ENCODE measurements at regions not wholly inside any gene's neighbourhood (a gene's known extent, or its start where the extent isn't known, plus 50 kb on each side); places are given as distances from the start of the nearest gene placed in this dataset.

DNA sequence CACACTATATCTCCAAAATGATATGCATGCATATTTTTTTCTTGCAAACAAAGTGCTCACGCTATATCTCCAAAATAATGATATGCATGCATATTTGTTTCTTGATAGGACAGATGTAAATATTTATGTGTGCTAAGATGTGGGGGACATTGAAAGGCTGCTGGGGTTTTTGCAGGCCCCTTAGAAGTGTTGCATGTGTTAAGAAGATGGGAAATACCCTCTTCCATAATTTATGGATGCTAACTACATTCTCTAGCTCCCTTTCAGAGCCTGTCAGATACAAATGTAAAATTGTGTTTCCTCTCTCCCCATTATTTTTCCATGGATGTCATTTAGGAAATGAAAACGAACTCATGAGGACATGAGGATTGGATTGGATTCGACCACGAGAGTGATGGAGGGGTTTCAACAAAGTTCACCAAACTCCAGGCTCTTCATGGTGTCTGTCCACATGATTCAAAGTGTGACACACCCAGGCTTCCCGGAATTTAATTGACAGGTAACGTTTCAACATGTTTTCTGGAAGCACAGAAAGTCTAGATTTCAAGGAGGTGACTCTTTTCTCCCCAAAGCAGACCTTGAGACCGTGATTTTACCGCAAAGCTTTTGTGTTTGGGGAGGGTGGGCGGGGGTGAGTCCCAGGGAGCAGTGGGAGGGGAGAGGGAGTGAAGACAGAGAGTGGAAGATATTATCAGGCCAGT lies 94.4 kb upstream of the CD99 start:
- Histone ChIP-seq H3K4me1 (ENCODE audit: control insufficient read depth, insufficient read depth, low read length) (peaks cover 5% of the 10 kb centered on the region), H3K36me3 (ENCODE audit: control insufficient read depth, insufficient read depth, low read length, severe bottlenecking) (no peaks in the 10 kb centered on the region), H3K9ac (ENCODE audit: low read length) (no peak overlapping the region), H3K9me3 (ENCODE audit: control insufficient read depth, low read length) (no peaks in the 10 kb centered on the region), H3K4me3 (ENCODE audit: low read length) (no peak overlapping the region), H3K27me3 (replicated peaks; ENCODE audit: control insufficient read depth, insufficient read depth, low read length) (no peaks in the 10 kb centered on the region)
- no peak for DNase-seq (ENCODE audit: low read depth)

DNA sequence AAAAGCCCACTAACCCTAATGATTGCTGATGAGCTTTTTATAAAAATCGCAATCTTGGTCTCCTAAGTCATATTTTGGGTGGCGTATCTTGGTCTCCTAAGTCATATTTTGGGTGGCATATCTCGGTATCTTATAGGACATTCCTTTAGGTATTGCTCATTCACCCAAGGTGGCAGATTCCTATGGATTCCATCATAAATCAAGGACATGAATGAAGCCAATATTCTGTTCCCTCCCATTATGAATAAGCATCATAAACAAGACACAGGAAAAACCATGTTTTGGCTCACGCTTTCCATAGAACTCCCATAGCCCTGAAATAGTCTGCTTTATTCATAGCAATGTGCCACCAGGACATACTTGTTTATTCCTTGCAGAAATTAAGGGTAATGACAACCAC lies 95.0 kb upstream of the CD99 start:
- no peaks in the 10 kb centered on the region for H3K27me3 ChIP-seq (replicated peaks; ENCODE audit: control insufficient read depth, insufficient read depth, low read length)
- no peak for DNase-seq (ENCODE audit: low read depth)

DNA sequence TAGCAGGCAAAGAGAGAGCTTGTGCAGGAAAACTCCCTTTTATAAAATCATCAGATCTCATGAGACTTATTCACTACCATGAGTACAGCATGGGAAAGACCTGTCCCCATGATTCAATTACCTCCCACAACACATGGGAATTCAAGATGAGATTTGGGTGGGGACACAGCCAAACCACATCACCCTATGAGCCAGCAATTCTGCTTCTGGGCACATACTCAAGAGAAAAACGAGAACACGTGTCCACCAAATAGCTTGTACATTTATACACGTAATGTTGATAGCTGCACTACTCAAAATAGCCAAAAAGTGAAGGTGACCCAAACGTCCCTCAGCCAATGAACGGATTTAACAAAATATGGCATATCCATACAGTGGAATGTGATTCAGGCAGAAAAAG lies 94.5 kb upstream of the DHRSX start:
- no peak overlapping the region for H3K4me3 ChIP-seq (ENCODE audit: low read length)
- peaks cover 5% of the 10 kb centered on the region for H3K4me1 ChIP-seq (ENCODE audit: control insufficient read depth, insufficient read depth, low read length)
- peak; percentile 34 for DNase-seq (ENCODE audit: low read depth)
- H3K27me3 ChIP-seq (replicated peaks; ENCODE audit: control insufficient read depth, insufficient read depth, low read length): no peaks in the 10 kb centered on the region
- no peaks in the 10 kb centered on the region for H3K9me3 ChIP-seq (ENCODE audit: control insufficient read depth, low read length)
- H3K36me3 ChIP-seq (ENCODE audit: control insufficient read depth, insufficient read depth, low read length, severe bottlenecking): no peaks in the 10 kb centered on the region
- no peak overlapping the region for H3K9ac ChIP-seq (ENCODE audit: low read length)

More for the DNA sequence above, 95.0 kb upstream of the CD99 start:
- Histone ChIP-seq H3K9me3 (ENCODE audit: control insufficient read depth, low read length) (no peaks in the 10 kb centered on the region), H3K4me1 (ENCODE audit: control insufficient read depth, insufficient read depth, low read length) (peaks cover 5% of the 10 kb centered on the region), H3K36me3 (ENCODE audit: control insufficient read depth, insufficient read depth, low read length, severe bottlenecking) (no peaks in the 10 kb centered on the region), H3K4me3 (ENCODE audit: low read length) (no peak overlapping the region), H3K9ac (ENCODE audit: low read length) (no peak overlapping the region)

DNA sequence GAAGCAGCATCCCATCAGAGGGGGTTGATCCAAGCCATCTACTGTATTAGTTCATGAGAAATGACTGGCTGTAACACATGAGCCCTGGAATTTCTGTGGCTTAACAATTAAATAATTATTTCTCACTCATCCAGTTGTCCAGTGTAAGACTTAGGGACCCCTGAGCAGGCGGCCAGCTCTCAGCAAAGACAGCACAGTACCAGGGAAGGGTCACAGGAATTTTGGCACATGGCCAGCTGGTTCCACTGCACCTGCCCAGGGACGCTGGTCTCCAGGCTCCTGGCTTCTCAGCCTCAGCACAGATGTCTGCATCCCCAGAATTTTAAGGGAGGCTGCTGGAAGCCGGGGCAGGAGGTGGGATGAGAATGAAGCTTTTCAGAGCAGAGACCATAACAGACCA lies 93.7 kb upstream of the DHRSX start:
- H3K9me3 ChIP-seq (ENCODE audit: control insufficient read depth, low read length): no peaks in the 10 kb centered on the region
- DNase-seq (ENCODE audit: low read depth): no peak

DNA sequence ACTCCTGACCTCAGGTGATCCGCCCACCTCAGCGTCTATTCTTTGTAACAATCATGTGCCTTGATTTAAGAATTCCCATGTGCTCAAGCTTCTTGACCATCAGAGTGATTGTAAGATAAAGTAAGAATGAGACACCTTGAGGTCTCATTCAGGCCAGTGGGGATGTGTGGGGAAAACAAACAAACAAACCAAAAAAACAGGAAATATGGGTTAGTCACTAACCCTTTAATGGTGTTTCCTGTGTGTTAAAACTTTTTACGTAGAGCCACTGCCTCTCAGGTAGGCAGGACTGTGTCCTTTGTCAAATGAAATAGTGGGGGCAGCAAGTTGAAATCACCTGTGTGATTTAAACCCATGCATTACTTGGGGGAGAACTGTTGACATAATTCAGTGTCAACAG lies 91.5 kb upstream of the DHRSX start:
- H3K9ac ChIP-seq (ENCODE audit: low read length): no peak overlapping the region
- H3K9me3 ChIP-seq (ENCODE audit: control insufficient read depth, low read length): no peaks in the 10 kb centered on the region
- peaks cover 8% of the 10 kb centered on the region for H3K4me1 ChIP-seq (ENCODE audit: control insufficient read depth, insufficient read depth, low read length)
- no peak for DNase-seq (ENCODE audit: low read depth)
- H3K27me3 ChIP-seq (replicated peaks; ENCODE audit: control insufficient read depth, insufficient read depth, low read length): no peaks in the 10 kb centered on the region
- H3K4me3 ChIP-seq (ENCODE audit: low read length): no peak overlapping the region
- no peaks in the 10 kb centered on the region for H3K36me3 ChIP-seq (ENCODE audit: control insufficient read depth, insufficient read depth, low read length, severe bottlenecking)

More for the DNA sequence above, 93.7 kb upstream of the DHRSX start:
- Histone ChIP-seq H3K4me1 (ENCODE audit: control insufficient read depth, insufficient read depth, low read length) (peaks cover 5% of the 10 kb centered on the region), H3K36me3 (ENCODE audit: control insufficient read depth, insufficient read depth, low read length, severe bottlenecking) (no peaks in the 10 kb centered on the region), H3K9ac (ENCODE audit: low read length) (no peak overlapping the region), H3K4me3 (ENCODE audit: low read length) (no peak overlapping the region), H3K27me3 (replicated peaks; ENCODE audit: control insufficient read depth, insufficient read depth, low read length) (no peaks in the 10 kb centered on the region)

DNA sequence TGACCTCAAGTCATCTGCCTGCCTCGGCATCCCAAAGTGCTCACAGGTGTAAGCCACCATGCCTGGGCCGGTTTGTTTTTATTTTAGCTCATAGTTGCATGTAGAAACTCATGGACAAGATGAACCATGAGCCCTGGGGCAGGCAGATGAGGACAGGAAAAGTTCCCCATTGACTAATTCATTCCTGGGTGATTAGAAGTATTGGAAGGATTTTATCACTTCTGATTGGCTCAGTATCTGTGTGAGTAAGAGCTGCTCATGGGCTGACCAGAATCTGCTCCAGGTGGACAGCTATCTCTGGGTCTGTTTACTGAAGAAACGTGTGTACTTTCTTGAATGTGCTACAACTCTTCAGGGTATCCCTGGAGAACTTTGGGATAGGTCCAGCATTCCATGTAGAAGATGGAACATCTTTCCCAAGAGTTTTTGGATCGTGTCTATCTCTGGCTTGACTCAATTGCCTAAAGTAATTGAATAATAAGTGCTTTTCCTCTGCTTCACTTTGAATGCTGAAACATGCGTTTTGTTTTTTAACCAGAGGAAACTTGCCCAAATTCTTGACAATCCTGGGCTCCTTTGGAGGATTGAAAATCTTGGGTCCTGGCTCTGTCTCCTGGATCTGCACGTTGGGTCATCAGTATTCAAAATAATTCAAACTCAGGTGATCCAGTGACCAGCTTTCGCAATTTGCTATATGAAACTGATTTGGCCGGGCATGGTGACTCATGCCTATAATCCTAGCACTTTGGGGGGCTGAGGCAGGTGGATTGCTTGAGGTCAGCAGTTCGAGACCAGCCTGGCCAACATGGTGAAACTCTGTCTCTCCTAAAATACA lies 88.6 kb upstream of the DHRSX start:
- no peak for DNase-seq (ENCODE audit: low read depth)
- Histone ChIP-seq H3K27me3 (replicated peaks; ENCODE audit: control insufficient read depth, insufficient read depth, low read length) (peaks cover 15% of the 10 kb centered on the region), H3K4me1 (ENCODE audit: control insufficient read depth, insufficient read depth, low read length) (peaks cover 3% of the 10 kb centered on the region), H3K9ac (ENCODE audit: low read length) (no peak overlapping the region), H3K36me3 (ENCODE audit: control insufficient read depth, insufficient read depth, low read length, severe bottlenecking) (no peaks in the 10 kb centered on the region), H3K4me3 (ENCODE audit: low read length) (no peak overlapping the region), H3K9me3 (ENCODE audit: control insufficient read depth, low read length) (no peaks in the 10 kb centered on the region)

DNA sequence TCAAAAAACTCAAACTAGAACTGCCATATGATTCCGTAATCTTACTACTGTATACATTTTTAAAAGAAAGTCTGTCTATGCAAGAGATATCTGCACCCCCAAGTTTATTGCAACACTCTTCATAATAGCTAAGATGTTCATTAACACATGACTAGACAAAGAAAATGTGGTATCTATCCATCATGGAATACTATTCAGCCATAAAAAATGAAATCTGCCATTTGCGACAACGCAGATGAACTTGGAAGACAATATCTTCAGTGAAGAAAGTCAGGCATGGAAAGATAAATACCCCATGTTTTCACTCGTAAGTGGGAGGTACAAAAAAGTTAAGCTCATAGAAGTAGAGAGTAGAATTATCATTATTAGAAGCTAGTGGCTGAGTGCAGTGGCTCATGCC lies 87.3 kb upstream of the DHRSX start:
- H3K27me3 ChIP-seq (replicated peaks; ENCODE audit: control insufficient read depth, insufficient read depth, low read length): peaks cover 18% of the 10 kb centered on the region
- no peaks in the 10 kb centered on the region for H3K9me3 ChIP-seq (ENCODE audit: control insufficient read depth, low read length)
- no peak for DNase-seq (ENCODE audit: low read depth)
- H3K4me1 ChIP-seq (ENCODE audit: control insufficient read depth, insufficient read depth, low read length): peaks cover 3% of the 10 kb centered on the region
- no peak overlapping the region for H3K9ac ChIP-seq (ENCODE audit: low read length)
- H3K36me3 ChIP-seq (ENCODE audit: control insufficient read depth, insufficient read depth, low read length, severe bottlenecking): no peaks in the 10 kb centered on the region
- H3K4me3 ChIP-seq (ENCODE audit: low read length): no peak overlapping the region

DNA sequence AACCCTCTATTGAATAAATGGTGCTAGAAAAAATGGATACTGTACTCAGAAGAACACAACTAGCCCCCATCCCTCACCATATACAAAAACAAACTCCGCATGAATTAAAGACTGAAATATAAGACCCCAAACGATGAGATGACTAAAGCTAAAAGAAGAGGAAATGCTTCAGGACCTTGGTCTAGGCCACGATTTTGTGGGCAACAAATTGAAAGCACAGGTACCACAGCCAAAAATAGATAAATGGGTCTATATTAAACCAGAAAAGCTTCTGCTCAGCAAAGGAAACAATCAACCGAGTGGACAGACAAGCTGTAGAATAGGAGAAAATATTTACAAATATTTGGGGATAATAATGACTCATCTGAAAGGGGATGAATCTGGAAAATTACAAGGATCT lies 86.4 kb upstream of the DHRSX start:
- no peak for DNase-seq (ENCODE audit: low read depth)
- H3K27me3 ChIP-seq (replicated peaks; ENCODE audit: control insufficient read depth, insufficient read depth, low read length): peaks cover 27% of the 10 kb centered on the region

DNA sequence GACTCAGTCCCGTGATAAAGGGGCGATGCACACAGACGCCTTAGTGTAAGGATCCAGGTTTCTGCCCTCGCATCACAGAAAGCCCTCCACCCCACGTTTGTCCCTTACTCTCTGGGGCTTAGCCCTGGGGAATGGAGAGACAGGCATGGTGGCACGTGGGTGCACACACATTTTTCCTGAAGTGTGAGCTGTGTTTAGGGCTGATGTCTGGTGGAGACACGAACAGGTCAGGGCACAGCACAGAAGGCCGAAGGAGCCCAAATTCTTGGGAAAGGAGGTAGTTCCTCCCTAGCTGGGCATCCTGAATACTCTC lies 84.3 kb upstream of the DHRSX start:
- no peak overlapping the region for H3K9ac ChIP-seq (ENCODE audit: low read length)
- peaks cover 3% of the 10 kb centered on the region for H3K4me1 ChIP-seq (ENCODE audit: control insufficient read depth, insufficient read depth, low read length)
- no peak for DNase-seq (ENCODE audit: low read depth)
- H3K4me3 ChIP-seq (ENCODE audit: low read length): no peak overlapping the region
- H3K36me3 ChIP-seq (ENCODE audit: control insufficient read depth, insufficient read depth, low read length, severe bottlenecking): no peaks in the 10 kb centered on the region
- peaks cover 38% of the 10 kb centered on the region for H3K27me3 ChIP-seq (replicated peaks; ENCODE audit: control insufficient read depth, insufficient read depth, low read length)
- H3K9me3 ChIP-seq (ENCODE audit: control insufficient read depth, low read length): no peaks in the 10 kb centered on the region

More for the DNA sequence above, 86.4 kb upstream of the DHRSX start:
- H3K9me3 ChIP-seq (ENCODE audit: control insufficient read depth, low read length): no peaks in the 10 kb centered on the region
- no peak overlapping the region for H3K4me3 ChIP-seq (ENCODE audit: low read length)
- no peaks in the 10 kb centered on the region for H3K36me3 ChIP-seq (ENCODE audit: control insufficient read depth, insufficient read depth, low read length, severe bottlenecking)
- peaks cover 3% of the 10 kb centered on the region for H3K4me1 ChIP-seq (ENCODE audit: control insufficient read depth, insufficient read depth, low read length)
- H3K9ac ChIP-seq (ENCODE audit: low read length): no peak overlapping the region

DNA sequence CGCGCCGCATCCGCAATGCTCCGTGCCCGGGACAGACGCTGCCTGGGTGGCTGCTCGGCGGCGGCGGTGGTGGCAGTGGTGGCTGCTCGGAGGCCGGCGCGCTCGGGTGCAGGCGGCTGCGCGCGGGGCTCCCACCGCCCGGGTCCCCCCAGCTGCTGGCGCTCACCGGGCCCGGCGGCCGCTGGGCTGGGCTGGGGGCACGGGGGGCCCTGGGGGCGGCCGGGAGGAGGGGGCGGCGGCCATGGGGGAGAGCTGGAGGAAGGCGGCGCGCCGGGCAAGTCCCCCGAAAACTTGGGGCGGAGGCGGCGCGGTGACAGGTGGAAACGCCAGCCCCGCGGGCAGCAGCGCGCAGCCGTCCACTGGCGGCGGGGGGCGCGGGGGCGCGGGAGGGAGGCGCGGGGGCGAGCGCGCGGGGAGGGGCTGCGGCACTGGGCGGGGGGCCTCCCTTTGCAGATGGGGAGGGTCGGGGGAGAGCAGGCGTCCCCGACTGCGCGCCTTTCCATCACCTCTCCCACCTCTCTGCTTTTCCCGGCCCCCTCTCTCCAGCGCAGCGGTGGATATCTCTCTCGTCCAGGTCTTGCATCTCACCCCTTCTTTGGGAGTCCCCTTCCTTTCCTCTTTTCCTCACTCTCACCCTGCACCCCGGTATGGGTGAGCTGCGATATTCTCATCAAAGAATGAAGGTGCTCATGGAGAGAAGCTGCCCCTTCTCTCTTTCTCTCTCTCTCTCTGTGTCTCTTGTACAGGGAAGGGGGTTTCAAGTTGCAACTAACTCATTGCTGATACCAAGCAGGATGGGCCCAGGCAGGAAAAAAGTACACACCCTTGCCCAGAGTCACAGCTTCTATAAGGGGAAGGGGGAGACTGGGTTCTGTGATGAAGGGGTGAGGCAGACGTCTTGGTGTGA lies 83.7 kb upstream of the DHRSX start:
- Histone ChIP-seq H3K36me3 (ENCODE audit: control insufficient read depth, insufficient read depth, low read length, severe bottlenecking) (no peaks in the 10 kb centered on the region), H3K9me3 (ENCODE audit: control insufficient read depth, low read length) (no peaks in the 10 kb centered on the region), H3K9ac (ENCODE audit: low read length) (no peak overlapping the region), H3K4me1 (ENCODE audit: control insufficient read depth, insufficient read depth, low read length) (peaks cover 3% of the 10 kb centered on the region), H3K27me3 (replicated peaks; ENCODE audit: control insufficient read depth, insufficient read depth, low read length) (peaks cover 38% of the 10 kb centered on the region), H3K4me3 (ENCODE audit: low read length) (no peak overlapping the region)
- no peak for DNase-seq (ENCODE audit: low read depth)

All from adipocyte (in vitro differentiated cells).